Left lung (tissue), 4 donors: ENCODE measurements at regions not wholly inside any gene's neighbourhood (a gene's known extent, or its start where the extent isn't known, plus 50 kb on each side); places are given as distances from the start of the nearest gene placed in this dataset.
"Not testable (repeated sequence)": the region's sequence is repeated elsewhere in the genome, so short reads cannot be mapped to it uniquely, and the experiment has no call there.

Experiments used
- ATAC-seq: fragments of 200-7000 bp; cut with Tn5 transposase; one replicate; pipeline ENCODE4 v1.9.1; 2020; ENCODE audit warnings: moderate library complexity
- DNase-seq, 4 donors: peaks; one replicate each; pipeline ENCODE4 v3.0.0-alpha.2; 2013 to 2020
- H3K27ac ChIP-seq, 2 donors: fragments of 200-600 bp; sonication (generic) in 1 of 2; one replicate each; pipeline versions ENCODE4 v1.5.0 to v1.8.0; 2020 to 2021
- H3K27me3 ChIP-seq, 2 donors: fragments of 200-600 bp; sonication (generic) in 1 of 2; one replicate each; pipeline versions ENCODE4 v1.5.0 to v1.8.0; 2020 to 2021
- H3K36me3 ChIP-seq, 2 donors: fragments of 200-600 bp; sonication (generic) in 1 of 2; one replicate each; pipeline versions ENCODE4 v1.5.0 to v1.8.0; 2020 to 2021
- H3K4me1 ChIP-seq, 2 donors: fragments of 200-600 bp; one replicate each; pipeline ENCODE4 v1.8.0; 2021
- H3K4me3 ChIP-seq, 2 donors: fragments of 200-600 bp; sonication (generic) in 1 of 2; one replicate each; pipeline versions ENCODE4 v1.5.0 to v1.8.0; 2020 to 2021; ENCODE audit warnings: mild to moderate bottlenecking in 1 of 2
- H3K9me3 ChIP-seq, 2 donors: fragments of 200-600 bp; sonication (generic) in 1 of 2; one replicate each; pipeline versions ENCODE4 v1.5.0 to v1.8.0; 2020 to 2021
- intact Hi-C, 2 donors: fragments of 100-400 bp; cut with DNase I; formaldehyde crosslinking; loops; one replicate each; pipeline versions ENCODE4 v1.11.2 to v1.14.2; 2022
- TF ChIP-seq, protein P1 (sequence below), 2 donors: fragments of 200-600 bp; sonication (generic) in 1 of 2; IDR thresholded peaks; one replicate each; pipeline versions ENCODE4 v1.5.0 to v1.8.0; 2021; ENCODE audit warnings: antibody characterized with exemption in 2 of 2
- donor health status: DM: no; HTN: yes; CAD: no.
- donor health status: DM: no; HTN: no; CAD: no.

DNA sequence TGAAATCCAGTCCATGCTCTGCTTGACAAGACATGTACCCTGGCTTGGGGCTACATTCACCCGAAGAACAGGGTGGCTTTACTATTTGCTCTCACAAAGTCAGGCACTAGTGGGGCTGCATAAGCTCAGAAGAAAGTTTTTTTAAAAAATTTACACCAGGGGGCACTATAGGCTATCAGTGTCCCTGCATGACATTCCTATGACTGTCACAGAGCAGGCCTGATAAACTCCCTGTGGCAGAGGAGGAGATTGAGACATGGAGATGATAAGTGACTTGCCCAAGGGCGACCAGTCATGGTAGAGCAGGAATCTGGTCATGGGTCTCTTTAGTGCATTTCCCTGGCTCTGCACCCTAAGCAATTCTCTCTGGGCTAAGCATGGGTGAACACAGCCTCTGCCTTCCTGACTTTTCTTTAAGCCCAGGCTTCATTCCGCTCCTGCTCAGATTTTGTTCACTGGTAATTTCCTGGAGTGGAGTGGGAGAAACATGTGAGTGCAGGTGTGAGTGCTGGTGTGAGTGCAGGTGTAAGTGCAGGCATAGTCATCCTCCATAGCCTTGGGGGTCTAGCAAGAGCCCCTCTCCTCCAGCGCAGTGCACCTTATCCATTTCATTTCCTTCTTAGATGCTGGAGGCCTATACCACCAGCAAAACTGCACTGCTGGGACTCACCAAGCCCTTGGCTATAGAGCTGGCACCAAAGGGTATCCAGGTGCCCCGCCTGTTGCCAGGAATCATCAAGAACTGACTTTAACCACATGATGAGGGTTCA is 91.6 kb downstream of the DHRS2 start:
- no peak overlapping the region for H3K27ac ChIP-seq
- no peaks in the 10 kb centered on the region for H3K4me1 ChIP-seq
- no peaks in the 10 kb centered on the region for H3K9me3 ChIP-seq
- H3K27me3 ChIP-seq: no peaks in the 10 kb centered on the region
- H3K36me3 ChIP-seq: no peaks in the 10 kb centered on the region
- TF ChIP-seq, protein P1, sequence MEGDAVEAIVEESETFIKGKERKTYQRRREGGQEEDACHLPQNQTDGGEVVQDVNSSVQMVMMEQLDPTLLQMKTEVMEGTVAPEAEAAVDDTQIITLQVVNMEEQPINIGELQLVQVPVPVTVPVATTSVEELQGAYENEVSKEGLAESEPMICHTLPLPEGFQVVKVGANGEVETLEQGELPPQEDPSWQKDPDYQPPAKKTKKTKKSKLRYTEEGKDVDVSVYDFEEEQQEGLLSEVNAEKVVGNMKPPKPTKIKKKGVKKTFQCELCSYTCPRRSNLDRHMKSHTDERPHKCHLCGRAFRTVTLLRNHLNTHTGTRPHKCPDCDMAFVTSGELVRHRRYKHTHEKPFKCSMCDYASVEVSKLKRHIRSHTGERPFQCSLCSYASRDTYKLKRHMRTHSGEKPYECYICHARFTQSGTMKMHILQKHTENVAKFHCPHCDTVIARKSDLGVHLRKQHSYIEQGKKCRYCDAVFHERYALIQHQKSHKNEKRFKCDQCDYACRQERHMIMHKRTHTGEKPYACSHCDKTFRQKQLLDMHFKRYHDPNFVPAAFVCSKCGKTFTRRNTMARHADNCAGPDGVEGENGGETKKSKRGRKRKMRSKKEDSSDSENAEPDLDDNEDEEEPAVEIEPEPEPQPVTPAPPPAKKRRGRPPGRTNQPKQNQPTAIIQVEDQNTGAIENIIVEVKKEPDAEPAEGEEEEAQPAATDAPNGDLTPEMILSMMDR (IDR thresholded peaks at IDR 0.05): no peak
- ATAC-seq (peak; percentile 87), DNase-seq (peak in 1 of 4 donors; percentile 5)
- no peak overlapping the region for H3K4me3 ChIP-seq
- intact Hi-C loops: no loop called here

GRCh38 chr14:23728791-23729190 is 92.6 kb downstream of the DHRS2 start:
- DNase-seq (no peak), ATAC-seq (no peak)
- TF ChIP-seq, protein P1 (IDR thresholded peaks at IDR 0.05): no peak
- H3K4me3 ChIP-seq: no peak overlapping the region
- intact Hi-C loops: no loop called here
- H3K27me3 ChIP-seq: no peaks in the 10 kb centered on the region
- no peaks in the 10 kb centered on the region for H3K9me3 ChIP-seq
- no peaks in the 10 kb centered on the region for H3K4me1 ChIP-seq
- no peaks in the 10 kb centered on the region for H3K36me3 ChIP-seq
- H3K27ac ChIP-seq: no peak overlapping the region

GRCh38 chr14:23729720-23730387 is 93.7 kb downstream of the DHRS2 start:
- Histone ChIP-seq H3K27me3 (no peaks in the 10 kb centered on the region), H3K4me3 (no peak overlapping the region), H3K4me1 (no peaks in the 10 kb centered on the region), H3K27ac (no peak overlapping the region), H3K36me3 (no peaks in the 10 kb centered on the region), H3K9me3 (no peaks in the 10 kb centered on the region)
- TF ChIP-seq, protein P1 (IDR thresholded peaks at IDR 0.05): peak in 1 of 2 donors; percentile 10
- intact Hi-C loops: no loop called here
- ATAC-seq: no peak
- DNase-seq: no peak

GRCh38 chr14:23735394-23735793 is 99.2 kb downstream of the DHRS2 start:
- H3K27me3 ChIP-seq: no peaks in the 10 kb centered on the region
- DNase-seq (no peak), ATAC-seq (no peak)
- H3K36me3 ChIP-seq: no peaks in the 10 kb centered on the region
- intact Hi-C loops: no loop called here
- no peak overlapping the region for H3K4me3 ChIP-seq
- TF ChIP-seq, protein P1 (IDR thresholded peaks at IDR 0.05): no peak
- no peaks in the 10 kb centered on the region for H3K4me1 ChIP-seq
- peaks cover 0 to 6% of the 10 kb centered on the region in 2 donors for H3K9me3 ChIP-seq
- no peak overlapping the region for H3K27ac ChIP-seq

- H3K27me3 ChIP-seq, H3K4me3 ChIP-seq, intact Hi-C loops, H3K36me3 ChIP-seq, H3K27ac ChIP-seq, ATAC-seq, DNase-seq, H3K9me3 ChIP-seq, H3K4me1 ChIP-seq: not testable (repeated sequence)
These were observed 108.2 kb downstream of the DHRS2 start for GRCh38 chr14:23744368-23744767.
